ENCODE measurements at regions not wholly inside any gene's neighbourhood (a gene's known extent, or its start where the extent isn't known, plus 50 kb on each side); places are given as distances from the start of the nearest gene placed in this dataset.

DNA sequence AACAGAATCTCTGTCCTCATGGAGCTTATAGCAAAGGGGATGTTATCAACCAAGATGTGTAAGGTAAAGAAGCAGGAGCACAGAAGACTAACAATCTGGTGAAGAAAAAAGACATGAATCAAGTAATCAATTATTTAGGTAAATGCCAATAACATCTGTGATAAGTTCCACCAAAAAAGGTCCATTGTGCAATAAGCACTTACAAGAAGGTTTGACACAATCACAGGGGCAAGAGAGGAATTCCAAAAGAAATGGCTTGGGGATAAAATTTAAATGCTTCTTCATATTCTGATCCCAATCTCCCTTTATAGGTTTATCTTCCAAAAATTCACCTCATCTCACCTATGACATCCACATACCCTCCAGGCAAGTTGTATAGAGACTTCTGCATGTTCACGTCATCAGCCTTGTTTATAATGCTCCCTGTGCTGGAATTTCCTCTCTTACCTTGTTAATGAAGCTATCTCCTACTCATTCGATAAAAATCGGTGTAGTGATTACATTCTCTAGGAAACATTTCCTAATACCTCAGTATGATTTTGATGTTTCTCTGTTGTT, 53.6 kb upstream of the DPT start:
- Histone ChIP-seq H3K36me3 (ENCODE audit: insufficient read depth, low read length, poor library complexity, severe bottlenecking) (no peaks in the 10 kb centered on the region), H3K4me1 (ENCODE audit: insufficient read depth, low read length, poor library complexity, severe bottlenecking) (peaks cover 5% of the 10 kb centered on the region), H3K9me3 (ENCODE audit: low read depth, low read length, poor library complexity, severe bottlenecking) (no peaks in the 10 kb centered on the region), H3K4me3 (ENCODE audit: low read depth, low read length, poor library complexity, severe bottlenecking) (no peak overlapping the region), H3K27ac (ENCODE audit: low read depth, low read length, poor library complexity, severe bottlenecking) (no peak overlapping the region), H3K27me3 (replicated peaks; ENCODE audit: insufficient read depth, low read depth, low read length, poor library complexity) (no peaks in the 10 kb centered on the region)
- DNase-seq (ENCODE audit: low spot score): no peak
- TF ChIP-seq EZH2 (IDR thresholded peaks at IDR 0.05; ENCODE audit: borderline replicate concordance, low read depth, low read length, poor library complexity, severe bottlenecking) (no peak), CTCF (conservative IDR thresholded peaks at IDR 0.05; ENCODE audit: low read depth, low read length) (no peak)
- CTCF ChIA-PET: no interaction called here
- intact Hi-C loops (cut with micrococcal nuclease; ENCODE audit: unreplicated experiment): no loop called here
- POLR2A ChIA-PET (ENCODE audit: low non-redundant PET): no interaction called here
- no TSS peak for BruUV-seq (replicated peaks)

DNA sequence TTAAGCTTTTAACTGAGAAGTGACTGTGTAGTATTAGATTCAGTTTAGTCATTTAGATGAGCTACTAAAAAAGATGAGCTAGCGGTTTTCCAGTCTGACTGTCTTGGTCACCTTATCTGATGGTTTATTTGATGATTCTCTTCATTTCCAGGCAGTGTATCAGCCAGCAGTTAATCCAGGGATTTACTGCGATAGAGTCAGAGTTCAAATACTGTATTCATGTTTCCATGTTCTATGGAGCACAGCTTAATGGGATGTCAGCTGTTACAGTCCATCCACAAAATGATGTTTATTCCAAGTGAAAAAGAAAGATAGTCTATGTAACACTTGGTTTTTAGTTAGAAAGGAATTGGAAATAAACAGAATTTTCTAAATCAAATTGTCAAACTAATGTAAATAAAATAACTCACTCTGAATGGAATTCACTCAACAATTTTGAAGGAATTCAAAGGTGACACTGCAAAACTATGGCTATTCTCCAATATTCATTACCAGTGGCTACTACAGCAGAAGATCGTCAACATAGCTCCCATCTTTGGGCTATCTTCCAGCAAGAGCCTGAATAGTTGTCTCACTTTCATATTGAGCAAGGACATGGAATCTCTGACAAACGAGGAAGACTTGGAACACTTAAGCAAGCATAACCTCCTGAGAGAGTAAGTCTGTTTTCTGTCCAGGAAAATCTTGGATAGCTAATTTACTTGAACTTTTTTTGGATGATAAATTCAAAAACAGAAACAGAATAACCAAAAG, 54.6 kb upstream of the DPT start:
- no TSS peak for BruUV-seq (replicated peaks)
- intact Hi-C loops (cut with micrococcal nuclease; ENCODE audit: unreplicated experiment): no loop called here

More for the DNA sequence above, 54.6 kb upstream of the DPT start:
- Histone ChIP-seq H3K4me1 (ENCODE audit: insufficient read depth, low read length, poor library complexity, severe bottlenecking) (peaks cover 5% of the 10 kb centered on the region), H3K27ac (ENCODE audit: low read depth, low read length, poor library complexity, severe bottlenecking) (no peak overlapping the region), H3K27me3 (replicated peaks; ENCODE audit: insufficient read depth, low read depth, low read length, poor library complexity) (no peaks in the 10 kb centered on the region), H3K9me3 (ENCODE audit: low read depth, low read length, poor library complexity, severe bottlenecking) (no peaks in the 10 kb centered on the region), H3K4me3 (ENCODE audit: low read depth, low read length, poor library complexity, severe bottlenecking) (no peak overlapping the region), H3K36me3 (ENCODE audit: insufficient read depth, low read length, poor library complexity, severe bottlenecking) (no peaks in the 10 kb centered on the region)
- CTCF ChIA-PET: no interaction called here
- POLR2A ChIA-PET (ENCODE audit: low non-redundant PET): no interaction called here
- DNase-seq (ENCODE audit: low spot score): no peak
- TF ChIP-seq CTCF (conservative IDR thresholded peaks at IDR 0.05; ENCODE audit: low read depth, low read length) (no peak), EZH2 (IDR thresholded peaks at IDR 0.05; ENCODE audit: borderline replicate concordance, low read depth, low read length, poor library complexity, severe bottlenecking) (no peak)
